ENCODE measurements at regions not wholly inside any gene's neighbourhood (a gene's known extent, or its start where the extent isn't known, plus 50 kb on each side); places are given as distances from the start of the nearest gene placed in this dataset.

DNA sequence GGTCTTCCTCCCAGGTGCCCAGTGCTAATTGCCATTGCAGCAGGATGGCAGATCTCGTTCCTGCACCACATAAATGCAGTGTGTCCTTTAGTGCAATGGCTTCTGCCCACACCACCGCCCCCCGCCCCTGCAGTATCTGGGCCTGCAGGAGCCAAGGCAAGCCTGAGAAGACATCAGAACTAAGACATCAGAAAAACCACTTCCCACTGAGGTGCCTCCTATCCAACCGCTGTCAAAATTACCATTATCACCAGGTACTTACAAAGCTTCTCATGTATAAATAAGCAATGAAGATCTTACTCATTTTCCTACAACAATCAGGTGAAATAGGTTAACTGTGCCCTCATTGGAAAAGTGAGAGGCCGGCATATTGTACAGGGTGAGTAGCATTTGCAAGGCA lies 228.8 kb downstream of the FBXO15 start:
- H3K27me3 ChIP-seq (ENCODE audit: insufficient read depth, low read length), result no peaks in the 10 kb centered on the region
- no peaks in the 10 kb centered on the region for H3K4me1 ChIP-seq (ENCODE audit: insufficient read depth, low read length)
- no peaks in the 10 kb centered on the region for H3K9me3 ChIP-seq (ENCODE audit: control insufficient read depth in 1 of 2, low read length in 2 of 2)
- no peaks in the 10 kb centered on the region for H3K36me3 Mint-ChIP-seq
- ChIA-PET CTCF (ENCODE audit: partially characterized antibody) (no interaction called here), POLR2A (ENCODE audit: partially characterized antibody) (no interaction called here)
- no peaks in the 10 kb centered on the region for H3K36me3 ChIP-seq (ENCODE audit: insufficient read depth, low read length)
- no peak overlapping the region for H3K4me3 ChIP-seq (ENCODE audit: low read length in 2 of 2)
- intact Hi-C loops (cut with micrococcal nuclease), result no loop called here
- no peak overlapping the region for H3K4me3 Mint-ChIP-seq
- DNase-seq, result no peak
- H3K4me1 Mint-ChIP-seq, result no peaks in the 10 kb centered on the region
- H3K27me3 Mint-ChIP-seq, result peaks cover 6 to 8% of the 10 kb centered on the region in 2 donors
- H3K9me3 Mint-ChIP-seq, result no peaks in the 10 kb centered on the region
- H3K27ac Mint-ChIP-seq, result no peak overlapping the region
- no peak overlapping the region for H3K27ac ChIP-seq (ENCODE audit: low read depth, low read length)

DNA sequence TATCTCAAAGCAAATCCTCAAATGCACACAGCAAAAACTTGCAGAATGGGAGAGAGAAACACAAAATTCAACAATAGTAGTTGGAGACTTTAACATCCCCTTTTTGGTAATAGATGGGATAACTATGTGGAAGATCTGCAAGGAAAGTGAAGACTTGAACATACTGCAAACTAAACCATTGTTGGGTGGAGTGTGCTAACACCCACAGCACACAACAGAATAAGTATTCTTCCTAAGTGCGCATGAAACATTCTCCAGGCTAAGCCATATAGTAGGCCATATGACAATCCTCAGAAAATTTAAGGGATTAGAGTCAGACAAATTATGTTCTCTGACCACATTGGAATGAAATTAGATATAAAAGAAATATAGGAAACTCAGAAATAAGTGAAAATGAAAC lies 230.6 kb downstream of the FBXO15 start:
- Histone ChIP-seq H3K36me3 (ENCODE audit: insufficient read depth, low read length) (no peaks in the 10 kb centered on the region), H3K4me1 (ENCODE audit: insufficient read depth, low read length) (no peaks in the 10 kb centered on the region), H3K27me3 (ENCODE audit: insufficient read depth, low read length) (no peaks in the 10 kb centered on the region), H3K9me3 (ENCODE audit: control insufficient read depth in 1 of 2, low read length in 2 of 2) (no peaks in the 10 kb centered on the region), H3K4me3 (ENCODE audit: low read length in 2 of 2) (no peak overlapping the region), H3K27ac (ENCODE audit: low read depth, low read length) (no peak overlapping the region)
- no peaks in the 10 kb centered on the region for H3K4me1 Mint-ChIP-seq
- H3K9me3 Mint-ChIP-seq, result no peaks in the 10 kb centered on the region
- no peak overlapping the region for H3K27ac Mint-ChIP-seq
- H3K4me3 Mint-ChIP-seq, result no peak overlapping the region
- peaks cover 6 to 8% of the 10 kb centered on the region in 2 donors for H3K27me3 Mint-ChIP-seq
- ChIA-PET CTCF (ENCODE audit: partially characterized antibody) (no interaction called here), POLR2A (ENCODE audit: partially characterized antibody) (no interaction called here)
- DNase-seq, result no peak
- intact Hi-C loops (cut with micrococcal nuclease), result no loop called here
- no peaks in the 10 kb centered on the region for H3K36me3 Mint-ChIP-seq

DNA sequence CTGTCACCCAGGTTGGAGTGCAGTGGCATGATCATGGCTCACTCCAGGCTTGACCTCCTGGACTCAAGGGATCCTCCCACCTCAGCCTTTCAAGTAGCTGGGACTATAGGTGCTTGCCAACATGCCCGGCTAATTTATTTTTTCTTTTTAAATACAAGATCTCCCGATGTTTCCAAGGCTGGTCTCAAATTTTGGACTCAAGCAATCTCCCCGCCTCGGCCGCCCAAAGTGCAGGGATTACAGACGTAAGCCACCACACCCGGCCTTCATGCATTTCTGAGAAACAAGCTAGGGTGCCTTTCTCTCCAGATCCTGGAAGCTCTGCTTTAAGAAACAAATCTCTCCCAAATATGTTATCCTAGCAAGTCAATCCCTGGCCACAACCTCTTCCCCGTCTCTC lies 234.1 kb downstream of the FBXO15 start:
- H3K4me3 ChIP-seq (ENCODE audit: low read length in 2 of 2), result no peak overlapping the region
- no peaks in the 10 kb centered on the region for H3K36me3 ChIP-seq (ENCODE audit: insufficient read depth, low read length)
- Mint-ChIP-seq H3K27me3 (peaks cover 2 to 7% of the 10 kb centered on the region in 2 donors), H3K9me3 (no peaks in the 10 kb centered on the region), H3K27ac (no peak overlapping the region), H3K4me1 (no peaks in the 10 kb centered on the region), H3K4me3 (no peak overlapping the region), H3K36me3 (no peaks in the 10 kb centered on the region)
- no peak for DNase-seq
- CTCF ChIA-PET (ENCODE audit: partially characterized antibody), result no interaction called here
- no peak overlapping the region for H3K27ac ChIP-seq (ENCODE audit: low read depth, low read length)
- no peaks in the 10 kb centered on the region for H3K27me3 ChIP-seq (ENCODE audit: insufficient read depth, low read length)
- POLR2A ChIA-PET (ENCODE audit: partially characterized antibody), result no interaction called here
- no peaks in the 10 kb centered on the region for H3K4me1 ChIP-seq (ENCODE audit: insufficient read depth, low read length)
- no peaks in the 10 kb centered on the region for H3K9me3 ChIP-seq (ENCODE audit: control insufficient read depth in 1 of 2, low read length in 2 of 2)
- intact Hi-C loops (cut with micrococcal nuclease), result no loop called here

DNA sequence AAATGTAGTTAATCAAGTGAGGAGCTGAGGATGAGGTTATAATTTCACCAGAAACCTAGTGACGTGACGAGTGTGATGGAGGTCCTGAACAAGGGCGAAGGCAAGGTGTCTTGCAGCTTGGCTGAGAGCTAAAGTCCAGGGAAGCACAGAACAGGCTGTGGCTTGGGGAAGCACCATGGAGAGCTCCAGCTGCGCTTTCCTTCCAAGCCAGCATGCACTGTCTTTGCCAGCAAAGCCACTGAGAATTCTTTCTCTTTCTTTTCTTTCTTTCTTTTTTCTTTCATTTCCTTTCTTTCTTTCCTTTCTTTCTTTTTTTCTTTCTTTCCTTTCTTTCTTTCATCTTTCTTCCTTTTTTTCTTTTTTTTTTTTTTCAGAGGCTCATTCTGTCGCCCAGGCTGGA lies 239.3 kb downstream of the FBXO15 start:
- H3K4me3 ChIP-seq (ENCODE audit: low read length in 2 of 2), result no peak overlapping the region
- Mint-ChIP-seq H3K9me3 (no peaks in the 10 kb centered on the region), H3K36me3 (no peaks in the 10 kb centered on the region), H3K4me3 (no peak overlapping the region), H3K27ac (no peak overlapping the region), H3K27me3 (peaks cover 0 to 5% of the 10 kb centered on the region in 2 donors), H3K4me1 (no peaks in the 10 kb centered on the region)
- no peaks in the 10 kb centered on the region for H3K9me3 ChIP-seq (ENCODE audit: control insufficient read depth in 1 of 2, low read length in 2 of 2)
- POLR2A ChIA-PET (ENCODE audit: partially characterized antibody), result no interaction called here
- CTCF ChIA-PET (ENCODE audit: partially characterized antibody), result no interaction called here
- no peaks in the 10 kb centered on the region for H3K4me1 ChIP-seq (ENCODE audit: insufficient read depth, low read length)
- intact Hi-C loops (cut with micrococcal nuclease), result no loop called here
- no peak overlapping the region for H3K27ac ChIP-seq (ENCODE audit: low read depth, low read length)
- no peaks in the 10 kb centered on the region for H3K36me3 ChIP-seq (ENCODE audit: insufficient read depth, low read length)
- DNase-seq, result no peak
- no peaks in the 10 kb centered on the region for H3K27me3 ChIP-seq (ENCODE audit: insufficient read depth, low read length)

DNA sequence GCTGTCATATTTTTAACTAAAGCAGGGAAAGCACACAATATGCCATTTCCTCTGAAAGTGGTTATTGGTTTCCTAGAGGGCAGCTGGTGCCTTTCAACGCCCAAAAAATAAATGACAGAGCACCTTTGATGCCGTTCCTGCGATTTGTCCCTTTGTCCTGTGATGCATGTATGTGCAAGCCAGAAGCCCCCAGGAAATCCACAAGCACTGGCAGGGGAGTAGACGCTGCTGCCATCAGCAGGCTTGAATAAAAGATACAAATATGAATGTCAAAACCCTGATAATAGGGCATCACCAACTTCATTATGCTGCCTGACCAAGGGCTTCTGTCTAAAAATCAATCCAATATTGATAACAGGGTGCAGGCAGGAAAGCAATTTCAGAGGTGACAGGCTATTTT lies 246.1 kb downstream of the FBXO15 start:
- Histone ChIP-seq H3K4me1 (ENCODE audit: insufficient read depth, low read length) (no peaks in the 10 kb centered on the region), H3K36me3 (ENCODE audit: insufficient read depth, low read length) (no peaks in the 10 kb centered on the region), H3K27me3 (ENCODE audit: insufficient read depth, low read length) (no peaks in the 10 kb centered on the region), H3K4me3 (ENCODE audit: low read length in 2 of 2) (no peak overlapping the region), H3K27ac (ENCODE audit: low read depth, low read length) (no peak overlapping the region), H3K9me3 (ENCODE audit: control insufficient read depth in 1 of 2, low read length in 2 of 2) (no peaks in the 10 kb centered on the region)
- H3K27ac Mint-ChIP-seq, result no peak overlapping the region
- intact Hi-C loops (cut with micrococcal nuclease), result no loop called here
- no peaks in the 10 kb centered on the region for H3K4me1 Mint-ChIP-seq
- no peak overlapping the region for H3K4me3 Mint-ChIP-seq
- no peak for DNase-seq
- CTCF ChIA-PET (ENCODE audit: partially characterized antibody), result no interaction called here
- H3K9me3 Mint-ChIP-seq, result no peaks in the 10 kb centered on the region
- peaks cover 2 to 4% of the 10 kb centered on the region in 2 donors for H3K27me3 Mint-ChIP-seq
- POLR2A ChIA-PET (ENCODE audit: partially characterized antibody), result no interaction called here
- H3K36me3 Mint-ChIP-seq, result no peaks in the 10 kb centered on the region

DNA sequence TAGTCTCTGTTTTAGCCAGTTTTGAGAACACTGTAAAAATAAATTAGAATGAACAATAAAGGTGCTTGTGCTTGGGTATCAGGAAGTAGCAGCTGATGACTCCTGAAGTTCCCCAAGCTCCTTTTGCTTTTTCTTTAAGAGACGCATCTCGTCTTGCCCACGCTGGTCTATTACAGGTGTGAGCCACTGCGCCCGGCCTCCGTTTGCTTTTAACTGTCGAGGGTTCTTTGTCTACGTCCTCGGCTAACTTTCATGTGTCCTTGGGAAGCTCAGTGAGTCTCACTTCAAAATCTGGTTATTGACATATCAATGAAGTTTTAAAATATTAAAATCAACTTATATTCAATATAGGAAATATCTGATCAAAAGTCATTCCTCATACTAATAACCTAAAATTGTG lies 246.5 kb downstream of the FBXO15 start:
- Histone ChIP-seq H3K9me3 (ENCODE audit: control insufficient read depth in 1 of 2, low read length in 2 of 2) (no peaks in the 10 kb centered on the region), H3K4me3 (ENCODE audit: low read length in 2 of 2) (no peak overlapping the region), H3K27me3 (ENCODE audit: insufficient read depth, low read length) (no peaks in the 10 kb centered on the region), H3K4me1 (ENCODE audit: insufficient read depth, low read length) (no peaks in the 10 kb centered on the region), H3K36me3 (ENCODE audit: insufficient read depth, low read length) (no peaks in the 10 kb centered on the region), H3K27ac (ENCODE audit: low read depth, low read length) (no peak overlapping the region)
- H3K4me1 Mint-ChIP-seq, result no peaks in the 10 kb centered on the region
- H3K36me3 Mint-ChIP-seq, result no peaks in the 10 kb centered on the region
- intact Hi-C loops (cut with micrococcal nuclease), result no loop called here
- no peak overlapping the region for H3K4me3 Mint-ChIP-seq
- H3K9me3 Mint-ChIP-seq, result no peaks in the 10 kb centered on the region
- H3K27ac Mint-ChIP-seq, result no peak overlapping the region
- CTCF ChIA-PET (ENCODE audit: partially characterized antibody), result no interaction called here
- H3K27me3 Mint-ChIP-seq, result peaks cover 2 to 4% of the 10 kb centered on the region in 2 donors
- POLR2A ChIA-PET (ENCODE audit: partially characterized antibody), result no interaction called here
- DNase-seq, result no peak

DNA sequence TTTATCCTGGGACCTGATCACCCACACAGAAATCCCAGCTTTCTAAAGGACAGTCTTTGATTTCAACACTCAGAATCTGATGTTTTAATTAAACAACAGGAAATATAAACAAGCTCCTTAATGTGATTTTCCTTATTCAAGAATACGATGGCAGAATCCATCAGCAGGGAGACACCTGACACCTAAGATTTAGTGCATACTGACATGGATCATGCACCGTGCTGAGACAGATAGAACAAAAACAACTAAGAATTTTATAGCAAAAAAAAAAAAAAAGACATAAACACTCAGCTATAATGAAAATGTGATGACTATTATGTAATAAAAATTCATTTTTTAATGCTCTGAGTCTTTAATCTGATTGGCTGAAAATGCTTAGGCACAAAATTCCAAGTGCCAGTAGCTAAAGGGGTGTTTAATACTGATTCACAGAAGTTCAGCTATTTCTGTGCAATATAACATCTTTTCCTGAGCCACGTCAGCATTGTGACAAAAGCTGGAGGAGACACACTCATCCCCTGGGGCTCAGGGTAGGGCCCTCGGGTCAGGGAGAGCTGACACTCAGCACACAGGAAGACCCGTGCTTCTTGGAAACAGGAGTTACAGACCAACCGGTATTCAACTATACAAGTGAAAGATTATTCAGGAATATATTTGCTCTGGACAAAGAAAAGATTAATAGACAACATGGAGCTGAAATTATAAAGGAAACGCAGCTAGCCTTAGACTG lies 247.4 kb downstream of the FBXO15 start:
- Mint-ChIP-seq H3K9me3 (no peaks in the 10 kb centered on the region), H3K4me1 (no peaks in the 10 kb centered on the region), H3K27ac (no peak overlapping the region), H3K27me3 (peaks cover 2 to 4% of the 10 kb centered on the region in 2 donors), H3K36me3 (no peaks in the 10 kb centered on the region), H3K4me3 (no peak overlapping the region)
- H3K4me1 ChIP-seq (ENCODE audit: insufficient read depth, low read length), result no peaks in the 10 kb centered on the region
- H3K27ac ChIP-seq (ENCODE audit: low read depth, low read length), result no peak overlapping the region
- no peaks in the 10 kb centered on the region for H3K27me3 ChIP-seq (ENCODE audit: insufficient read depth, low read length)
- intact Hi-C loops (cut with micrococcal nuclease), result no loop called here
- no peak for DNase-seq
- H3K36me3 ChIP-seq (ENCODE audit: insufficient read depth, low read length), result no peaks in the 10 kb centered on the region
- ChIA-PET POLR2A (ENCODE audit: partially characterized antibody) (interaction anchor here (0.6 kb wide), 1 partner anchor 340 kb away, joined by 3 read pairs; no protein-coding TSS in a partner anchor), CTCF (ENCODE audit: partially characterized antibody) (no interaction called here)
- no peak overlapping the region for H3K4me3 ChIP-seq (ENCODE audit: low read length in 2 of 2)
- no peaks in the 10 kb centered on the region for H3K9me3 ChIP-seq (ENCODE audit: control insufficient read depth in 1 of 2, low read length in 2 of 2)

DNA sequence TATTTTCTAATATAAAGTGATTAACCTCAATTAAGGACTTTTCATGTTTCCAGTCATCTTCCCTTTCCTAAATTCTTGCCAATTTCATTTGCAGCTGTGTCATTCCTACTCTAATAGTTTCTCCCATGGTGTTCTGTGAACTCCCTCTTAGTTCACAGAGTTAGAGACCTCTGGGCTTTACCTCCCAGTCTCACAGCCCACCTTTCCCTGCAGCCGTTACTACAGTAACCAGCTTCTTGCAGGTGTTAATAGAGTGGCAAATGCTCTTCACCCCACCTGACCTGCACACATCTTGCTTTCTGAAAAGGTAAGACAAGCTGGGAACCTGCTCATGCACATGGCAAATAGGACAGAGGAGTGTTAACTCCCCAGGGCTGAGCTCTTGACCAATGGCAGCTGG lies 250.1 kb downstream of the FBXO15 start:
- Mint-ChIP-seq H3K27ac (no peak overlapping the region), H3K4me3 (no peak overlapping the region), H3K9me3 (no peaks in the 10 kb centered on the region), H3K27me3 (peaks cover 2 to 4% of the 10 kb centered on the region in 2 donors), H3K4me1 (no peaks in the 10 kb centered on the region), H3K36me3 (no peaks in the 10 kb centered on the region)
- Histone ChIP-seq H3K4me1 (ENCODE audit: insufficient read depth, low read length) (no peaks in the 10 kb centered on the region), H3K27me3 (ENCODE audit: insufficient read depth, low read length) (no peaks in the 10 kb centered on the region), H3K27ac (ENCODE audit: low read depth, low read length) (no peak overlapping the region), H3K4me3 (ENCODE audit: low read length in 2 of 2) (no peak overlapping the region), H3K9me3 (ENCODE audit: control insufficient read depth in 1 of 2, low read length in 2 of 2) (no peaks in the 10 kb centered on the region), H3K36me3 (ENCODE audit: insufficient read depth, low read length) (no peaks in the 10 kb centered on the region)
- ChIA-PET CTCF (ENCODE audit: partially characterized antibody) (no interaction called here), POLR2A (ENCODE audit: partially characterized antibody) (no interaction called here)
- intact Hi-C loops (cut with micrococcal nuclease), result no loop called here
- no peak for DNase-seq

Data from CD4-positive, alpha-beta memory T cell (primary cell).